Right cardiac atrium (tissue), 5 donors: ENCODE measurements at regions not wholly inside any gene's neighbourhood (a gene's known extent, or its start where the extent isn't known, plus 50 kb on each side); places are given as distances from the start of the nearest gene placed in this dataset.

Experiments used
- ATAC-seq, 2 donors: fragments of 200-7000 bp; cut with Tn5 transposase; one replicate each; pipeline versions ENCODE4 v1.8.0 to v1.9.1; 2020; ENCODE audit warnings: moderate library complexity in 2 of 2, mild to moderate bottlenecking in 1 of 2
- DNase-seq, 3 donors: peaks; one replicate each; pipeline ENCODE4 v3.0.0-alpha.2; 2020
- H3K27ac ChIP-seq: one replicate; pipeline ENCODE4 v1.5.1; 2013; ENCODE audit warnings: mild to moderate bottlenecking, low read length, control low read depth, moderate library complexity
- H3K27me3 ChIP-seq: one replicate; pipeline ENCODE4 v1.6.1; 2013; ENCODE audit not compliant: control insufficient read depth, insufficient read depth
- H3K4me1 ChIP-seq: one replicate; pipeline ENCODE4 v1.6.1; 2013; ENCODE audit warnings: low read length; ENCODE audit not compliant: control insufficient read depth, insufficient read depth
- H3K4me3 ChIP-seq: one replicate; pipeline ENCODE4 v1.5.1; 2013; ENCODE audit warnings: low read length, control low read depth
- H3K9me3 ChIP-seq: one replicate; pipeline ENCODE4 v1.6.1; 2013; ENCODE audit warnings: low read length; ENCODE audit not compliant: control insufficient read depth
- WGBS: extraction: QIAGEN DNeasy Blood & Tissue Kit; methylation state at CpG from one replicate; pipeline ENCODE4 v1.1.7; 2013; 5-methylcytosine and 5-hydroxymethylcytosine counted together
- intact Hi-C, 4 donors: fragments of 100-400 bp; cut with DNase I; formaldehyde crosslinking; loops; one replicate each; pipeline versions ENCODE4 v1.11.0 to v1.14.0; 2022 to 2023
- donor health status: healthy with polysubstance abuse.
- donor health status: DM: no; HTN: yes; CAD: no.
- donor health status: DM: no; HTN: no; CAD: no.
- donor health status: DM: no; HTN: yes; CAD: no; lungs with severe emphysema.
- donor health status: DM: yes; HTN: yes; CAD: no.

GRCh38 chr2:41869542-41870264, 178.1 kb upstream of the PKDCC start:
- intact Hi-C loops: loop anchor here (2.0 to 10.0 kb wide), 5 partner anchors 65 to 218 kb away; no protein-coding TSS in a partner anchor
- DNase-seq (peak; percentile 83 to 92 (median 92)), ATAC-seq (peak; percentile 87 to 90)
- H3K9me3 ChIP-seq: no peaks in the 10 kb centered on the region
- 31% methylated on average over 3 of the region's 3 CpGs for WGBS
- H3K27ac ChIP-seq: no peak overlapping the region
- no peaks in the 10 kb centered on the region for H3K27me3 ChIP-seq
- H3K4me3 ChIP-seq: no peak overlapping the region
- H3K4me1 ChIP-seq: no peaks in the 10 kb centered on the region

DNA sequence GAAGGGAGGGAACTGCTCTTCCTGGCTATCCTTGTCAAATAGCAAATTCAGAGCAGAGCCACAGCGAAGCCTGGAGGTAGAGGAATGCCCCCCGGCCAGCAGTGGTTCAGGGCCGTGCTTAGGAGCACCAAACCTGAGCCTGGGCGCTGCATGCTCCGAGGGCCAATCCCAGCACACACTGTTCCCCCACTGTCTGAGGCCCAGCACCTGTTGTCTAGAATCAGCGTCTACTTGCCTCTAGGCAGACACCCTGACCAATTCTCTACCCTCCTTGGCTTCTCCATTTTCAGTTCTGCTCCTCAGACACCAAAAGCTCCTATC, 177.6 kb upstream of the PKDCC start:
- Histone ChIP-seq H3K9me3 (no peaks in the 10 kb centered on the region), H3K27me3 (no peaks in the 10 kb centered on the region), H3K4me1 (no peaks in the 10 kb centered on the region), H3K27ac (no peak overlapping the region), H3K4me3 (no peak overlapping the region)
- peak; percentile 20 to 22 for ATAC-seq
- WGBS: 88% methylated on average over 6 of the region's 6 CpGs
- DNase-seq: peak in 2 of 3 donors; percentile 40 to 60
- intact Hi-C loops: loop anchor here in 2 of 4 donors (2.0 to 10.0 kb wide), 3 partner anchors 65 to 215 kb away; no protein-coding TSS in a partner anchor

- DNase-seq (peak; percentile 44 to 80 (median 68)), ATAC-seq (peak; percentile 56 to 68)
- intact Hi-C loops: loop anchor here in 2 of 4 donors (2.0 to 10.0 kb wide), 3 partner anchors 64 to 214 kb away; no protein-coding TSS in a partner anchor
- H3K27me3 ChIP-seq: no peaks in the 10 kb centered on the region
- peak overlapping the region; percentile 40 for H3K27ac ChIP-seq
- no peak overlapping the region for H3K4me3 ChIP-seq
- H3K9me3 ChIP-seq: no peaks in the 10 kb centered on the region
- WGBS: 31% methylated on average over 9 of the region's 9 CpGs
- H3K4me1 ChIP-seq: no peaks in the 10 kb centered on the region
Measured at GRCh38 chr2:41871080-41871479, 176.7 kb upstream of the PKDCC start.

DNA sequence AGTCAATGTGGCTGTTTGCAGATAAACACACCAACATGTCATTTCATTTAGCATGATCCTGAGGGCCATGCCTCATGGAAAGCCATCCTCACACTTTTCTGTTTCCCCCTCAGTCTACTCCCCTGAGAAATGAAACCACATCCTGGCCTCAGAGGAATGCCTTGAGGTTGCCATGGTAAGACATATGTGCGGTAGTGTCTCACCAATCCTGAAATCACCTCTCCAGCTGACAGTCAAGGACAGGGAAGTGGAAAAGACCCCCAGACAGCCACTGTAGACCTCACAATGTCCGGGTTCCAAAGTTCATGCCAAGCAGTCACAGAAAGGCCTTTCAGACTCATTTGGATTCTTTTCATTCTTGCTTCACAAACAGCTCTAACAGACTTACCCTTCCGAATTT, 175.2 kb upstream of the PKDCC start:
- ATAC-seq (no peak), DNase-seq (no peak)
- Histone ChIP-seq H3K27me3 (no peaks in the 10 kb centered on the region), H3K4me3 (no peak overlapping the region), H3K27ac (no peak overlapping the region), H3K9me3 (no peaks in the 10 kb centered on the region), H3K4me1 (no peaks in the 10 kb centered on the region)
- intact Hi-C loops: loop anchor here in 2 of 4 donors (10.0 kb wide), 2 partner anchors 62 to 92 kb away; no protein-coding TSS in a partner anchor
- 76% methylated on average over 3 of the region's 3 CpGs for WGBS

DNA sequence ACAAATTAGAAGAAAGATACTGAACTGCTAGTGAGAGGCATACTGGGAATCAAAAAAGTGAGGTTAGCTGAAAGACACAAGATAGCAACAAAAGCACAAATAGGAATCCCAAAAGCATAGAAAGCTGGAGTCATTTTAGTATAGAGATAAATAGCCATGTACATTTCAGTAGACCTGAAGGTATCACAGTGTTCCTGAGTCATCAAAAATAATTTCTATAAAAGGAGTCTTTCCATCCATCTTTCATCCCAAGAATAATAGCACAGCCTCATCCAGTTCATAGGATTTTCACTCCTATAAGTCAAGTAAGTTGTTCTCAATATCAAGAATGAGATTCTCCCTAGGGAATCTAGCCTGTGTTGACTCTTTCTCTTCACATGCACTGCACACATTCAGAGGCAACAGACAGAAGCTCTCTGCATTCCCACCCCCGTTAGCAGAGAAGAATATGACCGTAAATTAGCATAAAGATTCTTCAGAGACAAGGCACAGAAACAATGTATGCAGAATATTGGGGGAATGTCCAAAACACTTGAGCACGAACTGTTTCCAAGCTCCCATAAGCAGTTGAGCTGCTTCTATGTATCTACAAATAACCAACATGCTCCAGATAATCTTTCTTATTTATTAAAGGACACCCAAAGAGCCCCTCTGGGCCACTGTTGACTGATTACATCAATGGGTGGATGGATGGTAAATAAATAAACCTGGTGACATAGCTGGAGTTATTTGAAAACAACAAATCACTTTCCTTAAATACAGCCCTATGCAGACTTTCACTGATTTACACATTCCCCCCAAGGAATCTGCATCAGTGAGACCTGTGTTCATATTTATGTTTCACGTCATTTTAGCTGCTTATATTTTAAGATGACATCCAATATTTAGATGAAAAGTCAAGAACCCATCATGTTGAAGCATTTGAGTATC, 174.5 kb upstream of the PKDCC start:
- WGBS: 71% methylated on average over 4 of the region's 4 CpGs
- ATAC-seq (no peak), DNase-seq (no peak)
- no peak overlapping the region for H3K27ac ChIP-seq
- no peak overlapping the region for H3K4me3 ChIP-seq
- no peaks in the 10 kb centered on the region for H3K27me3 ChIP-seq
- H3K9me3 ChIP-seq: no peaks in the 10 kb centered on the region
- intact Hi-C loops: loop anchor here in 2 of 4 donors (10.0 kb wide), 2 partner anchors 61 to 91 kb away; no protein-coding TSS in a partner anchor
- peaks cover 2% of the 10 kb centered on the region for H3K4me1 ChIP-seq

DNA sequence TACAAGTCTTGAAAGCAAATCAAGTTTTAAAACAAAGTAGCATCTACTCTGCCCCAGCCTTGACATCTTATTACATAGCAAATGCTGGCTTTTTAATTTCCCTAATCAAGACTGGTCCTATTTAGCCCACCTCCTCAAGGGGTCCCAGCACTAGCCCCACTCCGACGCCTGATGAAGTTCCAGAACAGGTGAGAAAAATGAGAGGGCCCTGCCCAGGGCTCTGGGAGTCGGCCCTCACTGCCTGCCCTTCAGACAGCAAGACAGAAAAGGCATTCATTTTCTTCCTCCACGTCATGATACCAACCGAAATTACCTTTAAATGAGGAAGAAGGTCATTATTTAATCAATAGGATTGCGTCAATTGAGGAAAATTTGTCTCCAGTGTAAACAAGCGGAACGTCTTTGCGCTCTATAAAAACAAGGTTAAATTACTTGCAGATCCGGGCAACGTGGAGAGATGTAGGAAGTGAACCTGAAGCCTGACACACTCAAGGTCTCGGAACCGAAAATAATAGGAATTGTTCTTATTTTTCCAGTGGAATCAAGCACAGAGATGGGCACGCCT, 170.6 kb upstream of the PKDCC start:
- Histone ChIP-seq H3K27ac (no peak overlapping the region), H3K4me3 (no peak overlapping the region), H3K9me3 (no peaks in the 10 kb centered on the region), H3K4me1 (peaks cover 5% of the 10 kb centered on the region), H3K27me3 (no peaks in the 10 kb centered on the region)
- ATAC-seq (no peak), DNase-seq (no peak)
- intact Hi-C loops: loop anchor here in 2 of 4 donors (10.0 kb wide), 2 partner anchors 58 to 88 kb away; no protein-coding TSS in a partner anchor
- 90% methylated on average over 14 of the region's 14 CpGs for WGBS

- 96% methylated on average over 10 of the region's 10 CpGs for WGBS
- intact Hi-C loops: loop anchor here in 2 of 4 donors (10.0 kb wide), 2 partner anchors 57 to 87 kb away; no protein-coding TSS in a partner anchor
- ATAC-seq (peak in 1 of 2 donors; percentile 5), DNase-seq (peak in 1 of 3 donors; percentile 39)
- no peak overlapping the region for H3K27ac ChIP-seq
- no peaks in the 10 kb centered on the region for H3K27me3 ChIP-seq
- H3K9me3 ChIP-seq: no peaks in the 10 kb centered on the region
- H3K4me3 ChIP-seq: no peak overlapping the region
- peaks cover 5% of the 10 kb centered on the region for H3K4me1 ChIP-seq
Measured at GRCh38 chr2:41878056-41878455, 169.8 kb upstream of the PKDCC start.

- no peaks in the 10 kb centered on the region for H3K9me3 ChIP-seq
- ATAC-seq (peak; percentile 78 to 84), DNase-seq (peak; percentile 73 to 84 (median 81))
- 49% methylated on average over 11 of the region's 11 CpGs for WGBS
- H3K4me3 ChIP-seq: no peak overlapping the region
- peaks cover 5% of the 10 kb centered on the region for H3K4me1 ChIP-seq
- intact Hi-C loops: loop anchor here in 2 of 4 donors (10.0 kb wide), 2 partner anchors 56 to 86 kb away; no protein-coding TSS in a partner anchor
- peak overlapping the region; percentile 66 for H3K27ac ChIP-seq
- no peaks in the 10 kb centered on the region for H3K27me3 ChIP-seq
Measured at GRCh38 chr2:41878716-41879234, 169.0 kb upstream of the PKDCC start.

DNA sequence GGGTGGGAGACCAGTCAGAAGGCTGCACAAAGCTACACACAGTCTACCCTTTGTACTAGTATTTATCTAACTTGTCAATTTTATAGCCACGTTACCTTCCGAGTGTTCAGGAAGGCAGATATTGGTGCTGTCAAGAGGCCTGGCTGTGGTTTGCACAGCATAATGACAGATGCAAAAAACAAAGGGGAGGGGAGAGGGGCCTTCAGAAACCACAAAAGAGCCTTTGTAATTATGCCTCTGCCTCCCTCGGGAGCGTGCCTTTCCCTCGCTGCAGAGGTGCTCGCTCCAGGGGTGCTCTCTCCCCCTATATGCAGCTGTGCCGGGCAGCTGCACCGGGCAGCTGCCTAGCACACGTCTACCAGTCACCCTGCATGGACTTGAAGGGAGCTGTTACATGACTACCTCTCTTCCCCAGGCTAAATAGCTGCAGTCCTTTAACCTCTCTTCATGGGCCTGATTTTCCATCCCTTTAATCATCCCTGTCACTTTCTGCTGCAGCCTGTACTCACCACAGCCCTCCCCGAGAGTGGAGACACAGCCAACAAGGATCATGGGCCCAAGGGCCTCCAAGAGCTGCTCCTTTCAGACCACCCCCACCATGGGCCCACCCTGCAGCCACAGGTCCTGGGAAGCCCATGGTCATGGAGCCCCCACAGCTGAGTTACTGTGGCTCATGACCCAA, 168.4 kb upstream of the PKDCC start:
- intact Hi-C loops: loop anchor here in 2 of 4 donors (10.0 kb wide), 2 partner anchors 55 to 85 kb away; no protein-coding TSS in a partner anchor
- H3K27ac ChIP-seq: peak overlapping the region; percentile 66

More for the DNA sequence above, 168.4 kb upstream of the PKDCC start:
- no peak overlapping the region for H3K4me3 ChIP-seq
- peaks cover 5% of the 10 kb centered on the region for H3K4me1 ChIP-seq
- H3K9me3 ChIP-seq: no peaks in the 10 kb centered on the region
- ATAC-seq (peak; percentile 30 to 41), DNase-seq (peak in 1 of 3 donors; percentile 28)
- no peaks in the 10 kb centered on the region for H3K27me3 ChIP-seq
- 42% methylated on average over 10 of the region's 10 CpGs for WGBS
